ENCODE measurements at regions not wholly inside any gene's neighbourhood (a gene's known extent, or its start where the extent isn't known, plus 50 kb on each side); places are given as distances from the start of the nearest gene placed in this dataset.
"Not testable (repeated sequence)": the region's sequence is repeated elsewhere in the genome, so short reads cannot be mapped to it uniquely, and the experiment has no call there.

- TF ChIP-seq, protein P1, sequence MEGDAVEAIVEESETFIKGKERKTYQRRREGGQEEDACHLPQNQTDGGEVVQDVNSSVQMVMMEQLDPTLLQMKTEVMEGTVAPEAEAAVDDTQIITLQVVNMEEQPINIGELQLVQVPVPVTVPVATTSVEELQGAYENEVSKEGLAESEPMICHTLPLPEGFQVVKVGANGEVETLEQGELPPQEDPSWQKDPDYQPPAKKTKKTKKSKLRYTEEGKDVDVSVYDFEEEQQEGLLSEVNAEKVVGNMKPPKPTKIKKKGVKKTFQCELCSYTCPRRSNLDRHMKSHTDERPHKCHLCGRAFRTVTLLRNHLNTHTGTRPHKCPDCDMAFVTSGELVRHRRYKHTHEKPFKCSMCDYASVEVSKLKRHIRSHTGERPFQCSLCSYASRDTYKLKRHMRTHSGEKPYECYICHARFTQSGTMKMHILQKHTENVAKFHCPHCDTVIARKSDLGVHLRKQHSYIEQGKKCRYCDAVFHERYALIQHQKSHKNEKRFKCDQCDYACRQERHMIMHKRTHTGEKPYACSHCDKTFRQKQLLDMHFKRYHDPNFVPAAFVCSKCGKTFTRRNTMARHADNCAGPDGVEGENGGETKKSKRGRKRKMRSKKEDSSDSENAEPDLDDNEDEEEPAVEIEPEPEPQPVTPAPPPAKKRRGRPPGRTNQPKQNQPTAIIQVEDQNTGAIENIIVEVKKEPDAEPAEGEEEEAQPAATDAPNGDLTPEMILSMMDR (conservative IDR thresholded peaks at IDR 0.05 in 1 of 2, IDR thresholded peaks at IDR 0.05 in 1 of 2; ENCODE audit: extremely low read depth in 1 of 2, insufficient read depth in 1 of 2, low read depth in 1 of 2, low read length in 2 of 2): not testable (repeated sequence)
- TF ChIP-seq EZH2 (IDR thresholded peaks at IDR 0.05; ENCODE audit: borderline replicate concordance, low read length): not testable (repeated sequence)
These were observed 2877.2 kb downstream of the RPIA start for GRCh38 chr2:91568391-91569338.

Data from mammary epithelial cell (primary cell).